Endothelial cell of umbilical vein (primary cell): ENCODE measurements at regions not wholly inside any gene's neighbourhood (a gene's known extent, or its start where the extent isn't known, plus 50 kb on each side); places are given as distances from the start of the nearest gene placed in this dataset.

Experiments used
- BruUV-seq: library from RNA; stranded (reverse); fragments of 400-500 nt; replicated peaks from 2 replicates; lab custom pipeline; 2021; lab: Mats Ljungman, UMichigan
- CTCF ChIA-PET: fragments of 300-600, 350-600 bp; sonication (Branson Sonifier 250); formaldehyde crosslinking; loops from one replicate; lab custom pipeline; 2021; ENCODE audit warnings: antibody characterized with exemption, inconsistent platforms; lab: Charles Lee
- POLR2A ChIA-PET: fragments of 300-600, 350-600 bp; sonication (Branson Sonifier 250); formaldehyde crosslinking; loops from one replicate; lab custom pipeline; 2021; ENCODE audit warnings: antibody characterized with exemption, inconsistent platforms; lab: Charles Lee
- DNase-seq: peaks from one replicate; pipeline ENCODE4 v3.0.0-alpha.2; 2011; ENCODE audit warnings: low read depth, low spot score
- FAIRE-seq: peaks from 2 replicates; lab custom pipeline; 2011; peaks lifted over from hg19 to GRCh38; lab: Jason Lieb, UNC
- H2AFZ ChIP-seq: 2 replicates; pipeline ENCODE4 v1.6.0; 2012; ENCODE audit warnings: low read depth, low read length, control low read depth, inconsistent platforms
- H3K27ac ChIP-seq: 2 replicates; pipeline ENCODE4 v1.5.1; 2011; ENCODE audit warnings: low read depth, mild to moderate bottlenecking, control low read depth, low read length, moderate library complexity; ENCODE audit not compliant: insufficient read depth
- H3K27me3 ChIP-seq, 2 experiments: 2 replicates each; pipeline versions ENCODE4 v1.6.0 to v1.6.1; 2011; ENCODE audit warnings: low read length in 2 of 2, mixed read lengths in 1 of 2; ENCODE audit not compliant: control insufficient read depth in 2 of 2, insufficient read depth in 2 of 2
- H3K36me3 ChIP-seq, 2 experiments: 2 replicates in 1 of 2; 3 replicates in 1 of 2; pipeline ENCODE4 v1.5.1; 2011; ENCODE audit warnings: low read length in 2 of 2, mild to moderate bottlenecking in 1 of 2, moderate library complexity in 1 of 2; ENCODE audit not compliant: control insufficient read depth in 2 of 2, insufficient read depth in 2 of 2; ENCODE audit errors: extremely low read depth in 1 of 2
- H3K4me1 ChIP-seq: 3 replicates; pipeline ENCODE4 v1.5.1; 2011; ENCODE audit warnings: mild to moderate bottlenecking, low read length; ENCODE audit not compliant: control insufficient read depth, insufficient read depth; ENCODE audit errors: extremely low read depth
- H3K4me2 ChIP-seq: 2 replicates; pipeline ENCODE4 v1.6.1; 2011; ENCODE audit warnings: low read length, control low read depth, mixed read lengths; ENCODE audit not compliant: insufficient read depth
- H3K4me3 ChIP-seq, 3 experiments: fragments of 200-600 bp in 1 of 3; sonication (generic), shearing (Covaris generic) in 1 of 3; replicated peaks in 1 of 3; 2 replicates each; pipeline ENCODE4 v1.5.1; 2011 to 2016; ENCODE audit warnings: control low read depth in 3 of 3, low read length in 3 of 3, mild to moderate bottlenecking in 2 of 3, inconsistent platforms in 1 of 3, low read depth in 1 of 3, moderate library complexity in 1 of 3; ENCODE audit not compliant: insufficient read depth in 1 of 3
- H3K79me2 ChIP-seq: 2 replicates; pipeline ENCODE4 v1.6.0; 2012; ENCODE audit warnings: low read length, inconsistent platforms; ENCODE audit not compliant: control insufficient read depth, insufficient read depth
- H3K9ac ChIP-seq: replicated peaks from 2 replicates; pipeline ENCODE3; 2011; ENCODE audit warnings: low read length, control low read depth; ENCODE audit not compliant: insufficient read depth; ENCODE audit errors: extremely low read depth
- H3K9me1 ChIP-seq: replicated peaks from 3 replicates; pipeline ENCODE4 v1.6.0; 2011; ENCODE audit warnings: mild to moderate bottlenecking, low read length; ENCODE audit not compliant: control insufficient read depth, insufficient read depth; ENCODE audit errors: extremely low read depth
- H3K9me3 ChIP-seq: replicated peaks from 2 replicates; pipeline ENCODE4 v1.5.1; 2012; ENCODE audit warnings: low read length, inconsistent platforms; ENCODE audit not compliant: control insufficient read depth, insufficient read depth
- H4K20me1 ChIP-seq: replicated peaks from 2 replicates; pipeline ENCODE3; 2011; ENCODE audit warnings: mild to moderate bottlenecking, low read length; ENCODE audit not compliant: control insufficient read depth, insufficient read depth; ENCODE audit errors: extremely low read depth
- EZH2 ChIP-seq: IDR thresholded peaks from 2 replicates; pipeline ENCODE4 v1.6.1; 2012; ENCODE audit warnings: borderline replicate concordance, low read depth, mild to moderate bottlenecking, moderate library complexity, low read length, inconsistent platforms; ENCODE audit not compliant: severe bottlenecking
- FOS ChIP-seq: IDR thresholded peaks from 2 replicates; pipeline ENCODE4 v1.6.1; 2011; ENCODE audit warnings: mild to moderate bottlenecking, low read length, moderate library complexity, borderline replicate concordance; ENCODE audit not compliant: insufficient read depth
- GATA2 ChIP-seq: IDR thresholded peaks from 2 replicates; pipeline ENCODE4 v1.7.0; 2011; ENCODE audit warnings: low read depth, mild to moderate bottlenecking, moderate library complexity, mixed read lengths, low read length; ENCODE audit not compliant: insufficient read length, insufficient read depth
- JUN ChIP-seq: IDR thresholded peaks from 2 replicates; pipeline ENCODE4 v1.6.1; 2011; ENCODE audit warnings: borderline replicate concordance, low read depth; ENCODE audit not compliant: insufficient read length, insufficient read depth
- MAX ChIP-seq: IDR thresholded peaks from 2 replicates; pipeline ENCODE4 v1.6.1; 2011; ENCODE audit not compliant: insufficient read depth, insufficient read length
- MYC ChIP-seq: IDR thresholded peaks from one replicate; pipeline ENCODE4 v1.6.1; 2011; ENCODE audit warnings: mild to moderate bottlenecking, low read depth, low read length
- POLR2A ChIP-seq: IDR thresholded peaks from 2 replicates; pipeline ENCODE4 v1.6.1; 2012; ENCODE audit warnings: low read depth, mild to moderate bottlenecking, control low read depth, low read length
- POLR2AphosphoS5 ChIP-seq: IDR thresholded peaks from 2 replicates; pipeline ENCODE4 v1.6.1; 2012; ENCODE audit warnings: low read depth, mild to moderate bottlenecking, control low read depth, low read length, moderate library complexity; ENCODE audit not compliant: insufficient read depth
- dilution Hi-C: fragments of 300-500 bp; cut with MboI; formaldehyde crosslinking; loops from one replicate; pipeline ENCODE4 v1.15.0; 2019; ENCODE audit warnings: low sequenced_read_pairs; ENCODE audit not compliant: extremely low pct_ligation_motif_present
- intact Hi-C: fragments of 100-400 bp; cut with micrococcal nuclease; formaldehyde crosslinking; loops from one replicate; pipeline ENCODE4 v1.10.0; 2022
- TF ChIP-seq, protein P1 (sequence below), 2 donors: IDR thresholded peaks; 1 replicate in 1 of 2; 2 replicates in 1 of 2; pipeline ENCODE4 v1.5.1; 2011; ENCODE audit warnings: low read length in 2 of 2, mild to moderate bottlenecking in 2 of 2, moderate library complexity in 2 of 2, control low read depth in 1 of 2, inconsistent platforms in 1 of 2, low read depth in 1 of 2; ENCODE audit not compliant: insufficient read depth in 1 of 2; ENCODE audit errors: extremely low read depth in 1 of 2

DNA sequence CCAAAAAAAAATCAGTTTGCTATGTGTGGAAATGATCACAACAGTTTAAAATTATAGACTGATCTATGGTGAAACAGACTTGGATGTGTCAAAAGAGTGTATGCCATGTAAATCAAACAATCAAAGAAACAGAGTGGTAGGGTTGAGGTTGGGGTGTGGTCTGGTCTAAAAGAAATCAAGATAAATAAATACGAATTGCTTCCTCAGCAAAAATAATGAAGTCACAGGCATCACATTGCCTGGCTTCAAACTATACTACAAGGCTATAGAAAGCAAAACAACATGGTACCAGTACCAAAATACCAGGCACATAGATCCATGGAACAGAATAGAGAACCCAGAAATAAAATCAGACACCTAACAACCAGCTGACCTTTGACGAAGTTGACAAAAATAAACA is 1796.9 kb downstream of the NCAM2 start:
- ChIA-PET CTCF (interaction anchor here (0.6 kb wide), 1 partner anchor 83 kb away, joined by 3 read pairs; no protein-coding TSS in a partner anchor), POLR2A (no interaction called here)
- no peak for DNase-seq
- Histone ChIP-seq H3K4me1 (no peaks in the 10 kb centered on the region), H4K20me1 (no peaks in the 10 kb centered on the region), H3K36me3 (no peaks in the 10 kb centered on the region), H3K9me1 (no peaks in the 10 kb centered on the region), H2AFZ (no peak overlapping the region), H3K79me2 (no peaks in the 10 kb centered on the region), H3K4me2 (no peak overlapping the region), H3K9ac (no peak overlapping the region), H3K27me3 (no peaks in the 10 kb centered on the region), H3K4me3 (no peak overlapping the region), H3K27ac (no peak overlapping the region), H3K9me3 (no peaks in the 10 kb centered on the region)
- no TSS peak for BruUV-seq
- intact Hi-C loops, result loop anchor here (2.0 kb wide), 1 partner anchor 220 kb away; no protein-coding TSS in a partner anchor
- no peak for FAIRE-seq
- dilution Hi-C loops, result no loop called here
- no peak for TF ChIP-seq POLR2AphosphoS5
- no peak for TF ChIP-seq MAX
- TF ChIP-seq EZH2, result no peak
- no peak for TF ChIP-seq JUN
- TF ChIP-seq POLR2A, result no peak
- TF ChIP-seq, protein P1, sequence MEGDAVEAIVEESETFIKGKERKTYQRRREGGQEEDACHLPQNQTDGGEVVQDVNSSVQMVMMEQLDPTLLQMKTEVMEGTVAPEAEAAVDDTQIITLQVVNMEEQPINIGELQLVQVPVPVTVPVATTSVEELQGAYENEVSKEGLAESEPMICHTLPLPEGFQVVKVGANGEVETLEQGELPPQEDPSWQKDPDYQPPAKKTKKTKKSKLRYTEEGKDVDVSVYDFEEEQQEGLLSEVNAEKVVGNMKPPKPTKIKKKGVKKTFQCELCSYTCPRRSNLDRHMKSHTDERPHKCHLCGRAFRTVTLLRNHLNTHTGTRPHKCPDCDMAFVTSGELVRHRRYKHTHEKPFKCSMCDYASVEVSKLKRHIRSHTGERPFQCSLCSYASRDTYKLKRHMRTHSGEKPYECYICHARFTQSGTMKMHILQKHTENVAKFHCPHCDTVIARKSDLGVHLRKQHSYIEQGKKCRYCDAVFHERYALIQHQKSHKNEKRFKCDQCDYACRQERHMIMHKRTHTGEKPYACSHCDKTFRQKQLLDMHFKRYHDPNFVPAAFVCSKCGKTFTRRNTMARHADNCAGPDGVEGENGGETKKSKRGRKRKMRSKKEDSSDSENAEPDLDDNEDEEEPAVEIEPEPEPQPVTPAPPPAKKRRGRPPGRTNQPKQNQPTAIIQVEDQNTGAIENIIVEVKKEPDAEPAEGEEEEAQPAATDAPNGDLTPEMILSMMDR (IDR thresholded peaks at IDR 0.05; ENCODE audit: extremely low read depth in 1 of 2, insufficient read depth in 1 of 2, low read depth in 1 of 2, low read length in 2 of 2), result no peak
- no peak for TF ChIP-seq FOS
- TF ChIP-seq GATA2, result no peak
- TF ChIP-seq MYC, result no peak
